HG03571 (cell line): ENCODE measurements at regions not wholly inside any gene's neighbourhood (a gene's known extent, or its start where the extent isn't known, plus 50 kb on each side); places are given as distances from the start of the nearest gene placed in this dataset.
"Not testable (repeated sequence)": the region's sequence is repeated elsewhere in the genome, so short reads cannot be mapped to it uniquely, and the experiment has no call there.

Experiments
- ATAC-seq: cut with Tn5 transposase; IDR thresholded peaks from one replicate; pipeline ENCODE4 v1.9.1; 2021; ENCODE audit not compliant: unreplicated experiment

DNA sequence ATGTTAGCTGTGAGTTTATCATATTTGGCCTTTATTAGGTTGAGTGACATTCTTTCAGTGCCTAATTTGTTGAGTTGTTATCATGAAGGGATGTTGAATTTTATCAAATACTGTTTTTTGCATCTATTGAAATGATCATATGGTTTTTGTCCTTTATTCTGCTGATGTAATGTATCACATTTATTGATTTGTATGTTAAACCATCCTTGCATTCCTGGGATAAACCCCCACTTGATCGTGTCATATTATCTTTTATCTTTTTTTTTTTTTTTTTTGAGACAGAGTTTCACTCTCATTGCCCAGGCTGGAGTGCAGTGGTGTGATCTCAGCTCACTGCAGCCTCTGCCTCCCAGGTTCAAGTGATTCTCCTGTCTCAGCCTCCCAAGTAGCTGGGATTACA lies 51.9 kb upstream of the MFGE8 start:
- not testable (repeated sequence) for ATAC-seq

DNA sequence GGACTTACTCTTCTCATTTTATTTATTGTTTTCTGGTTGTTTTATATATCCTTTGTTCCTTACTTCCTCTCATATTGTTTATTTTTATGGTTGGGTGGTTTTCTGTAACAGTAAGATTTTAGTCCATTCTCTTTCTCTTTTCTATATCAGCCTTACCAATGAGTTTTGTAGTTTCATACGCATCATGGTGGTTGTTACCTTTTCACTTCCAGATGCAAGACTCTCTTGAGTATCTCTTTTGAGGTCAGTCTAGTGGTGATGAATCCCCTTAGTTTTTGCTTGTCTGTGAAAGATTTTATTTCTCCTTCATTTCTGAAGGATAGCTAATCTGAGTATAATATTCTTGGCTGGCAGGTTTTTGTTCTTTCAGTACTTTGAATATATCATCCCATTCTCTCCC lies 57.1 kb upstream of the MFGE8 start:
- ATAC-seq = no peak

DNA sequence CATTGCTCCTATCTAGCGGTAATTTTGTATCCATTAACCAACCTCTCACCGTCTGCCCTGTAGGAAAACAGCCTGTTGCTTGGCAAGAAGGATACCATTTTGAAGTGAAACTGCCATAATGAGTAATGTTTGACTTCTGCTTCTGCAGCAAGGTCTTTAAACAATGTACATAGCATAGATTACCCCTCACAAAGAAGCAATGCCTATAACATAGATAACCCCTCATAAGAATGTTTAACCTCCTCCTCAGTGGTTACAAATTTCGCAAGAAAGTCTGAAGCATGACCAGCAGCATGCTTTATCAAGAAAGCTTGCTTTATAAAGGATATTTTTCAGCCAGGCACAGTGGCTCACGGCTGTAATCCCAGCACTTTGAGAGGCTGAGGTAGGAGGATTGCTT lies 61.2 kb upstream of the MFGE8 start:
- ATAC-seq = no peak

DNA sequence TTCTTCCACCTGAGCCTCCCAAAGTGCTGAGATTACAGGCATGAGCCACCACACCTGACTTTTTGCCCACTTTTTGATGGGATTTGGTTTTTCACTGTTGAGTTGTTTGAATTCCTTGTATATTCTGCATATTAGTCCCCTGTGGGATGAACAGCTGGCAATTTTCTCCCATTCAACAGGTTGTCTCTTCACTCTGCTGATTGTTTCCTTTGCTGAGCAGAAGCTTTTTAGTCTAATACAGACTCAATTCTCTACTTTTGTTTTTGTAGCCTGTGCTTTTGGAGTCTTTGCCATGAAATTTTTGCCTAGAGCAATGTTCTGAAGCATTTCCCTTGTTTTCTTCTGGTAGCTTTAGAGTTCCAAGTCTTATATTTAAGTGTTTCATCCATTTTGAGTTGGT lies 62.7 kb upstream of the MFGE8 start:
- no peak for ATAC-seq

DNA sequence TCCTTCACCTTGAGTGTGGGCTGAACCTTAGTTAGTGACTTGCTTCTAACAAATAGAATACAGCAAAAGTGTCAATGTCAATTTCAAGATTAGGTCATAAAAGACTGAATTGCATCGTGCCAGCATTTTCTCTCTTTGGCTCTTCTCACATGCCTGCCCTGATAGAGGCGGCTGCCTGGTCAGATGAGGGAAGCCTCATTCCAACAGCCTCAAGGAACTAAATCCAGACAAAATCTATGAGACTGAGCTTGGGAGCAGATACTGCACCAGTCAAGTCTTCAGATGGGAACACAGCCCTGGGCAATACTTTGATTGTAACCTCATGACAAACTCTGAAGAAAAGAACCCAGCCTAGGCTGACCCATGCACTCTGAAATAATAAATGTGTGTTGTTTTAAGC lies 63.5 kb upstream of the MFGE8 start:
- no peak for ATAC-seq

DNA sequence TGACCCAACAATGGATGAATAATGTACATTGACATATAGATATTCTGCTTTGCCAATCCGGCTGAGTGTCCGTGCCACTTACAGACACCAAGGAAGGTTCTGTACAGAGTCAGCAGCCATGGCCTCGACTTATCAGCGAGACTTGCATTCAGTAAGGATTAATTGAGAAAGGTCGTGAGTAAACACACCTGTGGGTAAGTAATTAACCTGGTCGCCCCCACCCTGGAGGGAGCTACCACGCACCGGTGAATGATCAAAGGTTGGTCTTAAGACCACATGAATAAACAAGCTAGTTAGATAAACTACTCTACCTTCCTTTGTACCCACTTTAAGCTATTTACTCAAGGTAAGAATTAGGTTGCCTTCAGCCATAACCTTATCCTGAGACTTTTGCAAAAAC lies 66.5 kb upstream of the MFGE8 start:
- ATAC-seq = no peak

DNA sequence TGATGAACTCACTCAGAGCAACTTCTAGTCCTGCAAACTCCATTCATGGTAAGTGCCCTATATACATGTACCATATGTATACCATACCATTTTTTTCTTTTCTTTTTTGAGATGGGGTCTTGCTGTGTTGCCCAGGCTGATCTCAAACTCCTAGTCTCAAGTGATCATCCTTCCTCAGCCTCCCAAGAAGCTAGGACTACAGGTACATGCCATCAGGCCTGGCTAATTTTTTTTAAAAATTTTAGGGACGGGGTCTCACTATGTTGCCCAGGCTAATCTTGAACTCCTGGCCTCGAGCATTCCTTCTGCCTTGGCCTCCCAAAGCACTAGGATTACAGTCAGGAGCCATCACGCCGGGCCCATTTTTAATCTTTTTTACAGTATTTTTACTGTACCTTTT lies 67.3 kb upstream of the MFGE8 start:
- ATAC-seq = no peak

DNA sequence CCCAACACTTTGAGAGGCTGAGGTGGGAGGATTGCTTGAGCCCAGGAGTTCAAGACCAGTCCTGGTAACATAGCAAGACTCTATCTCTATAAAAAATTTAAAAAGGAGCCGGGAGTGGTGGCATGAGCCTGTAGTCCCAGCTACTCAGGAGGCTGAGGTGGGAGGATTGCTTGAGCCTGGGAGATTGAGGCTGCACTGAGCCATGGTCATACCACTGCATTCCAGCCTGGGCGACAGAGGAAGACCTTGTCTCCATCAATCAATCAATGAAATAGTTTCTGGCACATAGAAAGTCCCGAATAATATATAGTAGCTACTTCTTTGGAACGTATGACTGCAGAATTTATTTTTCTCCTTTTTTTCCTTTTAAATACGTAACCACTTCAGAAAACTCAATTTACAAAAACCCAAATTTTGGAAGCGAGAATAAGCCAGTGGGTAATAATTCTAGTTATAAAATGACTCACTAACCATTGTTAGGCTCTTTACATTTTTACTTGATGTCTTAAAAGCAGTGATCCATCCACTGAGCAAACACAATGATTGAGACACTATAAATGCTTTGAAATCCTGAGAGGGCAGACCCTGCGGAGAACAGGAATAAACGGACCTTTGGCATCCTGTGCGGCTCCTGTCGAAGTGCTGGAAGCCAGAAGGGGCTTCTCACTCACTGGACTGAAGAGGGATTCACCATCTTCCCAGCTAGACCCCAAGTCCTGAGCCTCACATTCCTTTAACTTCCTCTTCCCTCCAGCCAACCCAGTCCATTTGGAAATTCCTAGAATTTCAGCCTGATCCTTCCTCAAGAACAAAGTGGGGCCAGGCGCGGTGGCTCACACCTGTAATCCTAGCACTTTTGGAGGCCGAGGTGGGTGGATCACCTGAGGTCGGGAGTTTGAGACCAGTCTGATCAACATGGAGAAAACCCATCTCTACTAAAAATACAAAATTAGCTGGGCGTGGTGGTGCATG lies 68.4 kb upstream of the MFGE8 start:
- no peak for ATAC-seq

DNA sequence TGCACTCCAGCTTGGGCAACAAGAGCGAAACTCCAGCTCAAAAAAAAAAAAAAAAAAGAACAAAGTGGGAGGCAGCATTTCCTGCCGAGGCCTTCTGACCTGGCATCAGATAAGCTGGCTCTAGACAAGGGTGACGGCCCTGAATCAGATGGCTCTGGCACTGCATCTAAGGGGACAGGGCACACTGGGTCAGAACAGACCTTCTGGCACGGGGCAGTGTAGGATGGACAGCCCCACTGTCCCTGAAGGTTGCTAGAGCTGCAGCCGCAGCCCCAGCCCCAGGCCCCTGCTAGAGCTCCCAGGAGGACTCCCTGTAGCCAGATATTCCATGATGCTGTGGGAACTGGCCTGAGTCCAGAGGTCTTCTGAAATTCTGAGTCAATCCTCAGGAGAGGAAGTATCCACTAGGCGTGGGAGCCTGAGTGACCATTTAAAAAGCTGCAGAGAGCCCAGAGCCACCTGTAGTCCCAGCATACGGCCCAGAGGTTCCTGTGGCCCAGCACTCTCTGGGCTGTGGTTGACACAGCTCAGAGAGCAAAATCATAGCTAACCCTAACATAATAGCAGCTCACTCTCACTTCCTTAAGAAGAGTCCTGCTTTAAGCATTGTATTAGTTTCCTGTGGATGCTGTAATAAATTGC lies 69.2 kb upstream of the MFGE8 start:
- ATAC-seq = peak; percentile 99

DNA sequence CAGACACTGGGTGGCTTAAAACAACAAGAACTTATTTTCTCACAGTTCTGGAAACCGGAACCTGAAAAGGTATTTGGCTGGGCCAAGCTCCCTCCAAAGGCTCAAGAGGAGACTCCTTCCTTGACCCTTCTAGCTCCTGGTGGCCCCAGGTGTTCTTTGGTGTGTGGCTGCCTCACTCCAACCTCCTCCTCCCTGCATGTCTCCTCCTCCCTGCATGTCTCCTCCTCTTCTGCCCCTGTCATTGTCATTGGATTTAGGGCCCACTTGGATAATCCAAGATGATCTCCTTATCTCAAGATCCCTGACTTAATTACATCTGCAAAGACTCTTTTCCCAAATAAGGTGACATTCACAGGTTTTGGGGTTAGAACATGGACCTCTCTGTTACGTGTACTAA lies 69.8 kb upstream of the MFGE8 start:
- no peak for ATAC-seq

DNA sequence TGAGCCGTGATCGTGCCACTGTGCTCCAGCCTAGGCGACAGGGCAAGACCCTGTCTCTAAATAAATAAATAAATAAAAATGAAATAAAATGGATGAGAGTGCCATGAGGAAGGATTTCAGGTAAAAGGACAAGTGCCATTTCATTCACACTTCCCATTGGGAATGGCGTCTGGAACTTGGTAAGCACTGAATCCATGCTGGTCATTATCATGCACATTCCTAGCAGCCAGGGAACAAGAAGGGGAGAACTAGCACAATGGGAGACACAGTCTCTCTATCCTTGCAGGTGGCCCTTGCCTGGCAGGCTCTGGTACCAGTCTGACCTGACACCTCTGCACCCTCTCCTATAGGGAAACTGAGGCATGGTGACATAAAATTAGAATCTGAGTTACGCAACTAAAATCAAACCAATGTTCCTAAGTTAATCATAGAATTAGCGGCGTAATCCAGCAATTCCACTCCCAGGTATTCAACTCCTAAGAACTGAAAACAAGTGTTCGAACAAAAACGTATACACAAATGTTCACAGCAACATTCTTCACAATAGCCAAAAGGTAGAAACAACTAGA lies 70.8 kb upstream of the MFGE8 start:
- no peak for ATAC-seq

DNA sequence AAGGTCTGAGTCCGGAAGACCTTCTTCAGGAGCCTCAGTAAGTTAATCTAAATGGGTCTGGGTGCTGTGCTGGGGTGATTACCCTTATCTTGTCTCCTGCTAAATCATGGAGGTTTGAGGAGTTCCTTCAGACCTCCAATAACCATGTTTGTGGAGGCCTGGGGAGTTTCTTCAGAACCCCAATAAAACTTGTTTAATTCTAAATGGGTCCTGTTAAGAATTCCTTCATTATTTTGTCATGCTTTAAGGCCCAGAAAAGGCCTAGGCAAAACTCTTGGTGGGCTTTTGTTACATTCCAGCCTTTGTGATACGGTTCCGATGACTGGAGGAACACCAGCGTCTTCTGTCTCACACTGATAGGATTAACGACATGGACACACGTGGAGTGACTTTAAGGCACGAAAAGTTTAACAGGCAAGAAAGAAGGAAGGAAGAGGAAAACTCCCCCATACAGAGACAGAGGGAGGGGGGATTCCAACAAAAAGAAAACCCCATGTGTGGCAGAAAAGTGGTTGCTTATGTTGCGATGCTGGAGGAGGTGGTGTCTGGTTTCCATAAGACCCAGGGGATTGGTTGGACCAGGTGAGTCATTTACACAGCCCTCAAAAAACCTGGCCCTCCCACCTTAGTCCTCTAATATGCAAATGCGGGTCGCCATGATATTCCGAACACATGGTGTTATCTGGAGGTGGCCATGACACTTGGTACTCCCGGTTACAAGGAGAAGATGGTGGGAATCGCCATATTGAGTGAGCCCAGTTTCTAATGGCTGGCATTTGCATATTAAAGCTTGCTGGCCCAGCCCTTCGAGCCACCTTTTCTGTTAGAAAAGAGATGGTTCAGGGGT lies 72.6 kb upstream of the MFGE8 start:
- ATAC-seq = no peak

DNA sequence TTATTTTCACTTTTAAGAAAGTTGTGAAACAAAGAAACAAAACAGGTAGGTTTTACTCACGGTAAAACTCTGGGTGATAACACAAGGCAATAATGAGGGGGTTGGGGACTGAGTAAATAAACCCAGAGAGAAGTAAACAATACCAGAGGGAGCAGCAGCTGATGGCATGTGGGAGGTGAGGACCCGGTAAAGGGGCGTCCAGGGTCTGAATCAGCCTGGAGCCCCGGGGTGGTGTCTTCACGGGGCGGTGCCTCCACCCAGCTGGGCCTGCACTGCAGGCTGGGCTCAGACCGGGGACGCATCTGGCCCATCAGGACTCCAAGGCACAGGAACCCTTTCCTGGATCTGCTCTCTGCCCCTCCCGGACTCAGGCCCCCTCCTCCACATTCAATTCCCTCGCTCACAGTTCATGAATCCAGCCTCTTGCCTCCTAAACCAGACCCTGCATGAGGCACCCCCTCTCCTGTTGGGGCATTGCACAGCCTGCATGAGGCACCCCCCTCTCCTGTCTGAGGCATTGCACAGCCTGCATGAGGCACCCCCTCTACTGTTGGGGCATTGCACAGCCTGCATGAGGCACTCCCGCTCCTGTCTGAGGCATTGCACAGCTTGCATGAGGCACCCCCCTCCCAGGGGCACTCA lies 73.9 kb upstream of the MFGE8 start:
- ATAC-seq = no peak

DNA sequence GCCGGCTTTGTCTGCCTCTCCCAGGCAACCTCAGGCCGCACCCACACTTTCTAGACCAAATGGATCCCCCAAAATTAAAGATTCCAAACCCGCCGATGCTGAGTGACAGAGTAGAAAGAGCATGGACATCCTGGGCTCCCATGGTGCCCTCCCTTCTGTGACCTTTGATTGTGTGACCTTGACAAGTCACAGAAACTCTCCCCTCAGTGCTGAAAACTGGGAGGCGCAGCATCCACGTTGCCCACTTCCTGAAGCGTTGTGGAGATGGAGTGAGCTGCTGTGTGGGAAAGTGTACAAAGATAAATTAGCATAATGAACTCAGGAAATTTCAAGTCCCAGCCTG lies 74.4 kb upstream of the MFGE8 start:
- no peak for ATAC-seq

DNA sequence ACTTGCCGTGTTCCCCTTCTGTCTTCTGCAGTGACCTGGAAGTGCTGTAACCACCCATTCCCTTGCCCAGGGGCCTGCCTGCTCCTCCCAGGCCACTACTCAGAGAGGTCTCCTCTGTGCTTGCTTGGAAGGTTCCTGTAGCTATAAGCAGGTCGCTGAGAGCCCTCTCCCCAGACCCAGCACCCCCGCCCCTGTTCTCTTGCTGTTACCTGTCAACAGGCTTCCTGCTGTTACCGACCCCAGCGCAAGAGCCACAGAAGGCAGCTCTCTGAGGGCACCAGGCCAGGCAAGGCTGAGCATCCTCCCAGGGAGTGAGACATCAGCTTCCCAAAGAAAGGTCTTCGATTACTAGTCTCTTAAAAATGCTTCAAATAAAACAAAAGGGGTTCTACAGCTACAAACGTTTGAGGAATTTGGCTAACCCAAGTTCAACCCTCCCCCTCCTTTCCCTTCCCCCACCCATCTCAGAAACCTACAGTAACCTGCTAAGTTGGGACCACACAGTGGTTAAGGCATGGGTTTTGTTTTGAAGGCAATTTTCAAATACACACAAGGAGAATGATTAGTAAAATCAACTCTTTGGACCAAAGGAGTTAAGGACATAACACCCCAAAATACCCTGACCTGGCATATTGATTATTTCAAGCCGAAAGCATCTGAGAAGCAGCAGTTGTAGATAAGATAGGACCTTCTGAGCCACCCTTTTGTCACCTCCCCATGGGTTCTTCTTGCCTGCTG lies 74.9 kb upstream of the MFGE8 start:
- no peak for ATAC-seq

DNA sequence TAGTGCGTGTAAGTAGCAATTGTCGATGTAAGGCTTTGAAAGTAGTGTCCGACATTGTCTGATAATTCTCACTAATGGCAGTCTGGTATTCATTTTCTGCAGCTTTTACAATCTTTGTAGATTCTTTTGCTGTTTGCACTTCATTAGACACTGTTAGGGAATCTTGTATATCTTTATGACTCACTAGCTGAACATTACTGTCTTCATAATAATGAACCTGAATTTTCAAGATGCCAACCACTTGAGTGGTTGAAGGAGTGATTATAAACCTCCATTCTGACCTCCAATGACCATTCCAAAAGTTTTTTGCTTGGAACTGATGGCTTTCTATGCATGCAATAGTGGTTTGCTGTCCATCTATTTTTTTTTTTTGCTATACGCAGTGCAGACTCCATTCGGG lies 76.4 kb upstream of the MFGE8 start:
- no peak for ATAC-seq

DNA sequence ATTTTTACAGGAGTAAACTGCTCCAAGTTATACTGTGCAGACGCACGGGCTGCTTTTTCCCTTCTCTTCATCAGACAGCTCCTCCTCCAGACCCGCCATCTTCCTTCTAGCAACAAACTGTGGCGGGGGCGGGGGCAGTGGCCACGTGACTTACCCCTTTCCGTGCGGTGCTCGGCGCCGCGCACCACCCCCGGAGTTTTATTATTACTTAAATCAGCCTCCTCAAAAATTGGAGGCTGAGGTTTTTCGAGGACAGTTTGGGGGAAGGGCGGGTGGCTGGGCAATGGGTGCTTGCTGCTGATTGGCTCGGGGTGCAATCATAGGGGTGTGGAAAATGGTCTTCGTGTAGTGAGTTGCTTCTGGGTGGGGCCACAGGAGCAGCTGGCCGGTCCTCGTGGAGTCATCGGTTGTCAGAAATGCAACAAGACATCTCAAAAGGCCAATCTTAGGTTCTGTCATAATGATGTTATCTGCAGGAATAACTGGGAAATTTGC lies 77.1 kb upstream of the MFGE8 start:
- no peak for ATAC-seq

DNA sequence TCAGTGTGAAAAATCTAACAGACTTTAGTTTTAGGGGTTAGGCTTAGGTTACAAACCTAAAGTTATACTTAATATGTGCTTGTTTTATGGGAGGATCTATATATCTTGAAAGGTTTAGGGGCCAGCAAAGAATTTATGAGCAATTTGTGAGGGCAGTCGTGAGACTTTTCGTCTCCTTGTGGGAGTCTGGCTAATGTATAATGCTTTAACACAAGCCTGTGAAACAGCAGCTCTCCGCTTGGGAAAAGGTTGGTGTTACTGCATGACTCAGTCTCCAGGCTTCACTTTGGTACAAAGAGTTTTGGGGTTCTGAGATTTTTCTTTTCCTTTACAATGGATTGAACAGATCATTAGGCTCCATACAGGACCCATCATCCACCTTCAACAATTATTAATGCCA lies 79.0 kb upstream of the MFGE8 start:
- ATAC-seq = no peak

DNA sequence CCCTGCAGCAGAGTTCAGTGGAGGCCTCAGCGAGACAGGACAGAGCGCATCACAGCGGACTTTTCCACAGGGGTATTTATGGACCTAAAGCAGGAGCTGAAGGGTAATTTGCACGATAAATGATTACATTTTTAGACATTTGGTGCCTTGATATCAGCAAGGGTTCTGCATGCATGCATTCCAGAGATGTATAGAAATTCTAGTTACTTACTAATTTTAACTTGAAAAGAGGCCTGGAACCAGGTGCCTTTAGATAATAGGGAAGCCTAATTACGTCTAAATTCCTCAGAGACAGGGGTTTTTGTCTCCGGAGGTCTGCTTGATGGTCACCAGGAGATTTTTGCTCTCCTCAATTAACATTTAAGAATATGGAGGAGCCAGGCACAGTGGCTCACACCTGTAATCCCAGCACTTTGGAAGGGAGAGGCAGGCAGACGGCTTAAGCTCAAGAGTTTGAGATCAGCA lies 79.8 kb upstream of the MFGE8 start:
- no peak for ATAC-seq

DNA sequence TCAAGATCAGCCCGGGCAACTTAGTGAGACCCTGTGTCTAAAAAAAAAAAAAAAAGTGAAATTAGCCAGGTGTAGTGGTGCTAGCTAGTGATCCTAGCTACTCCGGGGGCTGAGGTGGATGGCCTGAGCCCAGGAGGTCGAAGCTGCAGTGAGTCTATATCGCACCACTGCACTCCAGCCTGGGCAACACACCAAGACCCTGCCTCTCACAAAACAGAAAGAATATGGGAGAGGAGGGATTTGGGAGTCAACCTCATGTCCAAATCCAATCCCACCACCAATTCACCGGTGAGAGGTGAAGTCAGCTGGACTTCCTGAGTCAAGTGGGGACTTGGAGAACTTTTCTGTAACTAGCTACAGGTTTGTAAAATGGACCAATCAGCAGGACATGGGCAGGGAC lies 80.5 kb upstream of the MFGE8 start:
- no peak for ATAC-seq
